K562 (cell line): ENCODE measurements at regions not wholly inside any gene's neighbourhood (a gene's known extent, or its start where the extent isn't known, plus 50 kb on each side); places are given as distances from the start of the nearest gene placed in this dataset.

Experiments
- ARID4B ChIP-seq: sonication (generic); formaldehyde crosslinking; IDR thresholded peaks from 2 replicates; pipeline ENCODE4 v1.8.0; 2022; ENCODE audit warnings: mild to moderate bottlenecking, missing genetic modification reagents
- CCAR2 ChIP-seq: fragments of 200-400 bp; formaldehyde crosslinking; IDR thresholded peaks from 2 replicates; pipeline ENCODE4 v1.6.1; 2017; ENCODE audit warnings: mild to moderate bottlenecking, low read depth, low read length
- NRF1 ChIP-seq, 2 experiments: fragments of 450-650 bp; IDR thresholded peaks in 1 of 2; conservative IDR thresholded peaks in 1 of 2; 2 replicates each; pipeline ENCODE4 v1.6.1; 2014; ENCODE audit warnings: mild to moderate bottlenecking in 2 of 2
- SP2 ChIP-seq: IDR thresholded peaks from 2 replicates; pipeline ENCODE4 v1.6.1; 2011; ENCODE audit warnings: mild to moderate bottlenecking, low read depth, low read length, moderate library complexity; ENCODE audit not compliant: poor library complexity, severe bottlenecking; ENCODE audit errors: extremely low read depth
- VEZF1 ChIP-seq: fragments of 200-800 bp; sonication (Bioruptor generic); IDR thresholded peaks from 2 replicates; pipeline ENCODE4 v1.6.1; 2017; ENCODE audit warnings: missing genetic modification characterization, missing compliant biosample characterization
- ZBTB1 ChIP-seq: sonication (generic); formaldehyde crosslinking; IDR thresholded peaks from 2 replicates; pipeline ENCODE4 v1.8.1; 2023; ENCODE audit warnings: missing genetic modification reagents, low read depth, mild to moderate bottlenecking, borderline replicate concordance

- TF ChIP-seq SP2 (no peak), ARID4B (no peak), CCAR2 (no peak), VEZF1 (CRISPR knock-in tag) (no peak), ZBTB1 (CRISPR knock-in tag) (no peak), NRF1 (conservative IDR thresholded peaks at IDR 0.05 in 1 of 2, IDR thresholded peaks at IDR 0.05 in 1 of 2) (no peak)
- TF ChIP-seq, all 486 proteins: peak for 0
Measured at GRCh38 chr5:67434466-67434865, 237.9 kb upstream of the CD180 start (continued).
